Right hindlimb (tissue), 1 donor: ENCODE measurements at regions not wholly inside any gene's neighbourhood (a gene's known extent, or its start where the extent isn't known, plus 50 kb on each side); places are given as distances from the start of the nearest gene placed in this dataset.
"Not testable (repeated sequence)": the region's sequence is repeated elsewhere in the genome, so short reads cannot be mapped to it uniquely, and the experiment has no call there.

Experiments used
- DNase-seq: peaks from one replicate; pipeline ENCODE4 v3.0.0-alpha.2; 2018

DNA sequence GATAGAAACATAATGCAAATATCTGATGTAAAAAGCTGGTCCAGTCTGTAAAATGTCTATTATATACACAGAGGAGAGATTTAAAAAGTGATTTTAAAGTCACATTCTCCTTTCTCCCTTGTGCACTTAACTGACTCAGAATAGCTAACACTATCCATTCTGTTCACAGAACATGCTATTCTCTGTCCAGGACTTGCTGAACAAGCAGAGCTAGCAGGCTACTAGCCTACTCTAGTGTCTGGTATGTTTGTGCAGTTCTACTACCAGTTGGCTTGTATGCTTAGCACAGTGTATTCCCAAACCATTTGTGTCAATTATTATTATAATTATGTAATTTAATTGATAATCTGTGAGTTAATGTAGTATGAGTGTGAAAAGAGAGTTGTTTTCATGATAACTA is 161.7 kb upstream of the NUDT12 start:
- DNase-seq, result no peak

DNA sequence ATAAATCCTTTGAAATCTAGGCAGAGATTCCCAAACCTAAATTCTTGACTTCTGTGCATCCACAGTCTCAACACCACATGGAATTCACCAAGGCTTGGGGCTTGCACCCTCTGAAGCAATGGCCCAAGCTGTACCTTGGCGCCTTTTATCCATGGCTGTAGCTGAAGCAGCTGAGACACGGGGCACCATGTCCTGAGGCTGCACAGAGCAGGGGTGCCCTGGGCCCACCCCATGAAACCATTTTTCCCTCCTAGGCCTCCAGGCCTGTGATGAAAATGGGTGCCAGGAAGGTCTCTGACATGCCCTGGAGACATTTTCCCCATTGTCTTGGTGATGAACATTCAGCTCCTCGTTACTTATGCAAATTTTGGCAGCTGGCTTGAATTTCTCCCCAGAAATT is 158.6 kb upstream of the NUDT12 start:
- no peak for DNase-seq

DNA sequence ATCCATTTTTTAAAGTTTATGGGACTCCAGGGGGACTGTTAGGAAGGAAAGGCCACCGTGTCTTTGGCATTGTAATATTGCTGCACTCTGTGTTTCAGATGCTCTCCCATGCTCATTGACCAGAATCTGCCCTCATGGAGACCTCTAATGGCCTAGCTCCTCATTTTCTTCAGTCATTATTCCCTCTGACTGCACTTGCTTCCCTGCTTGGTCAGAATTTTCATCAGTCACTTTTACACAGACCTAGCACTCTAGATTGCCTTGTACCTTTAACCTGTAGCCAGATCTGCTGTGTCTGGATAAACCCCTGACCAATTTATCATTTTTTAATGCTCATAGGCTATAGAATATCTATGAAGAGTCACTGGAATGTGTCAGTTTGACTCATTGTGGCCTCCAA is 155.5 kb upstream of the NUDT12 start:
- no peak for DNase-seq

DNA sequence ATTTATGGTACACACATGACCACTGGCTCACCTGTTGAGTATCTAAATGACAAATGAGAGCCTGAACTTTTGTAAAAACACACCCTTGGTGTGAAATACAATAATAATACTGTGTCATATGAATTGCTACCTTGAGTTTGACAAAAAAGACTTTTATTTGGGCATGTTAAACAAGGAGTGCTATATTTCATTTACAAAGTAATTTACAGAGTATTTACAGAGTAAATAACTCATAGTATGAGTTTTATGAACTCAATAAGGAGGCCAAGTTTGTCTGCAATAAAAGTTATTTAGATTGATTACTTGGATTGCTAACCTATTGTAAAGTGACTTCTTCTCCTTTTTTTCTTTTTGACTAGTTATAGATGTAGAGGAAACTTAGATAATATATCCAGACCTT is 146.0 kb upstream of the NUDT12 start:
- DNase-seq, result no peak

DNA sequence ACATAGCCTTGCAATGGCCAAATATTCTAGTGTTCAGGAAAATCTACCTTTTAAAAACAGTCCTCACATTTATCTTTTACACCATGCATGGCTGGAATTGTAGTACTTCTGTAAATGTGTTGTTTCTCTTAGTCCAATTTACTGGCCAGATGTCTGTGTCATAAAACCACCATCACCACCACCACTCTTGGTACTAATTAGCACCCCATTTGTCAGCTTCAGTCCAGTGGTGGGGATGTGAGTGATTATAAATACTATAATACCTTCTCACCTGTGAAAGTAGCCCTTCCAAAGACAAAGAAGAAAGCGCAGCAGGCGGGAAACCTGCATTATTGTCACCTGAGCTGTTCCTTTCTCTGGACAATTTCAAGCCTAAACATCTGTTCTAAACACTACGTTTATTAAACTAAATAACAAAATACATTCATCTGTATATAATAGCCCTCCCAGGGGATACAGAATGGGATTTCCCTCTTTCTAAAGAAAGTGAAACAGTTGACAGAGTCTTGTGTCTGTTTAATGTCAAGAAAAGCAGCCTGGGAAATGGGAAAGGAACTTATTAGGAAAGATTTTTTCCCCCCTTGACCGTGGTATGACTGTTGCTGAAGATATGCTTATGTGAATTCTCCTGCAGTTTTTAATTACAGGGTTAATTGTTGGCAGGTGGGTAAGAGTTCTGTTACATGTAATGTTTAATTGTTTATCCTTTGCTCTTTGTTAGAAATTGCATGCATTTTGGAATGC is 144.5 kb upstream of the NUDT12 start:
- DNase-seq, result no peak

DNA sequence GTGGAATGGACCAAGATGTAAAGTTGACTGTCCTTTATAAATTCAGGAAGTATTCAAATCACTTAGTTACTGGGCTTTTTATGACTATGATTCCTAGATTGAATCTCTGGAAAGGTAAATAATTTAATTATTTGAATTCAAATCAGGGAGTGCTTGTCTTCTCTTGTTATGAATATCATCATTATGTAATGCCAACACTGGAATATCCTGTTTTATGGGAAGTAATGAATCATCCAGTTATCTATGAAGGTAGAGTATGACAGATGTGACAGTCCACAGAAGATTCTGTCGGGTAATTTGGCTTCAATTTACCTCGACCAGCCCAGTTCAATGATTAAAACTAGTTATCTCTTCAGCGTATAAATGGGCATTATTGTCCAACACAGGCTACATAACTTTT is 141.0 kb upstream of the NUDT12 start:
- no peak for DNase-seq

DNA sequence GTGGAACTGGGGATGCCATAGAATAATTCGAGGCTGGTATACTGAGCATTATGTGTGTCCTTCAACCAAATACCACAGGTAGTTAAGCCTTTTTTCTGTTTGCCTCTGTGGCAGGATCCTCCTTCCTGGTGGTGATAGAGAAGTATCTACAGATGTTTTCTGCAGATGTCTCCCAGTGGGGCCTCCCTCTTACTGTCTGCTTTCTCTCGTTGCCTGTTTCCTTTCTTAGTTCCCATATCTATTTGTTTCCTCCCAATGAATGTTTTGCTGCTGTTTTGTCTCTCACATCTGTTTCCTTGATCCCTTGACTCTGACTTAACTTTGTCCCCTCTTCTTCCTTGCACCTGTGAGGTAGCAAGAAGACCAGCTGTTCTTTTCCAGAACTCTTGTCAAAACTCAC is 130.9 kb upstream of the NUDT12 start:
- no peak for DNase-seq

DNA sequence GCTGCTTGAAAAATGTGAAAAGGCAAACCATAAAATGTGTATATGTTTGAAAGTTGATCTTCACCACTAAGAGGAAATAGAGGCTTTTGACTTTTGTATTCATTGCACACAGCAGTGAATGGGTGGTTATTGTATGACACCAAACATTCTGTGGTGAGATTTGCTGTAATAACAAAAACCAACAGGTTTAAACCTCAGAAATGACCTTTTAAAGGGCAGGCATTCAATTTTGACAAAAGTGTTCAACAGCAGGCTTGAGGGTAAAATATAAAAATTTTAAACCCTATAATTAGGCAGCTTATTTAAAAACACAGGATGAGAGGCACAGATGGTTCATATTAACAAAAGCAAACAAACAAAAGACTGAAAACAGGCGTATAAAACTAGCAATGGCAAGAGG is 128.1 kb upstream of the NUDT12 start:
- DNase-seq, result no peak

DNA sequence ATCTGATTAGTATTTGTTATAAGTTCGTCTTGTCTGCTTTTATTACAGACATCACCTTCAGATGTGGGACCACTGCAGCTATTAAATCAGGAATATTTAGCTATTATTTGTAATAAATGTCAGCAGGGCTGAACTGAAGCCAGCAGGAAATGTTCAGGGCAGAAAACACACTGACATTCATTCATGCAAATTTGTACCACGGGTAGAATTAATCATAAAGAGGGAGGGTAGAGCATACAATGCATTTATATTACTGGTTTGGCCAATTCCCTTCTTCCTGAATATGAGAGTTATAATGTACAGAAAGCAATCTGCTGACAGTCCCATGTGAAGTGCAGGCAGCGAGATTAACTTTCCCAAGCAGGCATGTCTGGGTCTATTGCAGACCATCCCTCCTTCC is 117.3 kb upstream of the NUDT12 start:
- DNase-seq, result no peak

DNA sequence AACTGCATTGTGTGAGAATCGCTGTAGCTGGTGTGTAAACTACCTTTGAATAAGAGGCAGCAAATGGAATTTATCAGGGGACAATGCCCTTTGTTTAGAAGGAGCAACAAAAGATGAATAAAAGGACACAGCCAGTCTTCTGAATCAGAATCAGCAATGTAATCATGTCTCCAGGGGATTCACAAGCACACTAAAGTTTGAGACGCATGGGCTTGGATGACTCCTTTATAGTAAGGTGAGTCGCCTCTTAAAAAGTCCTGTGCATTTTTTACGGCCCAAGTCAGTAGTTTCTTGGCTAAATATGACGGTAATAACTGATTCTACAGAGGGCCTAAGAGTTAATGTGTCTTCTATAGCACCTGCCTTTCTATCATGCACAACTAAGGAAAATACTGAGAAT is 113.6 kb upstream of the NUDT12 start:
- not testable (repeated sequence) for DNase-seq

DNA sequence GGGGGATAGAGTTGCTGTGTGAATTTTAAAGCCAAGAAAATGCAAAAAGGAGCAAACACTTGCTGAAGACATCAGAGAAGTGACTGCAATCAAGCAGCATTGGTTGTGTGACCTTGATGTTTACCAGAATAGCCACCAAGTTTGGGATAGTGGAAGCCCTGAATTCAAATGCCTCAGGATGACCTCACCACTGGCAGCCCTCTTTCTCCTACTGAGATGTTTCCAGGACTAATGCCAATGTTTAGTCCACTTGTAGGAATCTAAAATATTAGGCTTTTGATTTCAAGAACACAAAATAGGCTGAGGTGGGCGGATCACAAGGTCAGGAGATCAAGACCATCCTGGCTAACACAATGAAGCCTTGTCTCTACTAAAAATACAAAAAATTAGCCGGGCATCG is 112.2 kb upstream of the NUDT12 start:
- no peak for DNase-seq

DNA sequence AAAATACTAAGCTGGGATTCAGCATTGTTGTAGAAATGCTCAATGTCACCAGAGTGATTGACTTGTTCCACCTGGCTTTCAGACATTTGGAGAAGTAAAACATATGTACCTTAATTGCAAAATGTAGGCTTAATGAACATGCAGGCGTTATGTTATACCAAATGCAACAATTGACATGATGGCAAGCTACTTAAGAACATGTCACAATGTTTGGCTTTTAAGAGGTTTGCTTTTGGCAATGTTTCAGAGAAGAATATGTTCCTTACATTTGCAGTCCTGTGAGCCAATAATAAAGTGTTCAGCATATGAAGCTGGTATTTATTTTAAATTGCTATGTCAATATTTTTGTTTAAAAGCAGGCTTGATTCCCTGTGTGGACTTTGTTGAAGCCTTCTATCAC is 111.7 kb upstream of the NUDT12 start:
- DNase-seq, result no peak

DNA sequence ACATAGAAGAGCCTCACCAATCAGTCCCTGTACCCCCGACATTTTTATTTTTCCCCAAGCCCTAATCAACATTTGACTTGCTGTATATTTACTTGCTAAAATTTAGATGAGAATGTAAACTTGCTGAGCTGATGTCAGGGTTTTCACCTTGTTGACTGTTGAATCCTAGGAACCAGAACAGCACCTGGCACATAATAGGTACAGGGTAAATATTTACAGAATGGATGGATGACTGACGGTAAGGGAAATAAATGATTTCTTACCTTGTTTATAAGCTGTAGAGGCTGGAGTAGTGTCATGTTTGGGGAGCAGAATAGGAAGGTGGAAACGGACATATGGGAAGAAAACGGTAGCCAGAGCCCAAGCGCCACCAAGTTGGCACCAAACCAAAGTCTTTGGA is 107.0 kb upstream of the NUDT12 start:
- no peak for DNase-seq

DNA sequence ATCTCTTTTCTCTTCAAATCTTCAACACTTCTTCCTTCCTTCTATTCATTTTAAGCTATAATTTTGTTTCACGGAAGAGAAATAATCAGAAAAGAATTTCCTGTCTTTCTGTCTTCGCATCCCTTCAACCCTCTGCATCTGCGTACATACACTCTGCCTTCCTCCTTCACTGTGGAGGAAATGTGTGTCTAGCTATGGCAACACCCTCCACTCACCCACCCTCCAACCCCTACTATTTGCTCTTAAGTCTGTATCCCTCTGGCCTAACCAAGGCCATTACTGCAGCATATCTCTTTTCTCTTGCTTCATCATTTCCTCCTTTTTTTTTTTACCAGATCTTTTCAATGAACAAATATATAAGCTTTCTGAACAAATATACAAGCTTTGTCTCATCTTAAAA is 105.7 kb upstream of the NUDT12 start:
- DNase-seq, result no peak

DNA sequence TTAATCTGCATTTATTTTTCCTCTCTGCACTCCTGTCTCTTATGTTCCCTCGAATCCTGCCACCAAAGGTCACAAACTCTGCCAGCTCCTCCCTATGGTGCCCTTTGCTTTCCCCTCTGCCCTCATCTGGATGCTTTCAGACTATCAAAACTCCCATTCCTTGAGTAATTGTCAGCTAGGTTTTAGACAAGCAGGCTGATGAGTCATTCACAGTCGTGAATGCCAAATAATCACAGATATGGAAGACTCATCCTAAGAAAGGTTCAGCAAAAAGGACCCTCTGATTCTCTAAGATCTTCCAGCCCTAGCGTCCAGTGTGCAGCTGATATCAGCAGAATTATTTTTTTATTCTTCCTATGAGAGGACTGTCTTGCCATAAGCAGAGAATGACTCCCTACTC is 104.5 kb upstream of the NUDT12 start:
- no peak for DNase-seq

DNA sequence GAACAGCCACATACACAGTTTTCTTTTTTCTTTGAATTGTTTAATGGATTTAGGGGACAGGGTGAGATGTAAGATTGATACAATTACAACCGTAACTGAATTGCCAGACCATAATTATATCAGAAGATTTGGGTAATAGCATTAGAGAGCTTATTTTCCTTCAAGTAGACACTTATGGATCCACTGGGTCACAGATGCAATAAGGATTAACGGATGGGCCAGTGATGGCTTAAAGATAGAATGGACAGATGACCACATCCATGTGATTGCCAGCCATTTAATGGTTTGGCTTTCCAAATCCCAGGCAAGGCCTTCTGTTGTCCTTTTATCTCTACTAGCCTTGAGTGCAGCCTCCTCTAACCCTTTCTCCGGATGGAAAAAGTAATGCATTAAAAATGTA is 94.7 kb upstream of the NUDT12 start:
- no peak for DNase-seq

DNA sequence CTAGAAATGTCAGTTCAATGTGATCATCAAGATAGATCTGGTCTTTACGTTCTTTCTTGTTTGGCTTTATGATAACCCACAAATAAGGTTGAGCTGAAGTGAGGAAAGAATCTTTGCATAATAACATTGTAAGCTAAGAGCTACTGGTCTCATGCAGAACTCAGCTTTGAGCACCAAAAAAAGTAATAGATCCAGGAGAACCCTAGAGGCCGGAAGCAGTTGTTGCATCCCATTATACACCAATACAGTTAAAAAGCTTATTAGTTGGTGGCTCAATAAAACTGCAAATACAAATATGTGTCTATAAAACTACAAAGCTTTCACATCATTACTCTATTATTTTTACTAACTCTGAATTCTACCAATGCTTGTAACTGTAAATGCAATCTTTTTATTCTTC is 85.5 kb upstream of the NUDT12 start:
- DNase-seq, result no peak

DNA sequence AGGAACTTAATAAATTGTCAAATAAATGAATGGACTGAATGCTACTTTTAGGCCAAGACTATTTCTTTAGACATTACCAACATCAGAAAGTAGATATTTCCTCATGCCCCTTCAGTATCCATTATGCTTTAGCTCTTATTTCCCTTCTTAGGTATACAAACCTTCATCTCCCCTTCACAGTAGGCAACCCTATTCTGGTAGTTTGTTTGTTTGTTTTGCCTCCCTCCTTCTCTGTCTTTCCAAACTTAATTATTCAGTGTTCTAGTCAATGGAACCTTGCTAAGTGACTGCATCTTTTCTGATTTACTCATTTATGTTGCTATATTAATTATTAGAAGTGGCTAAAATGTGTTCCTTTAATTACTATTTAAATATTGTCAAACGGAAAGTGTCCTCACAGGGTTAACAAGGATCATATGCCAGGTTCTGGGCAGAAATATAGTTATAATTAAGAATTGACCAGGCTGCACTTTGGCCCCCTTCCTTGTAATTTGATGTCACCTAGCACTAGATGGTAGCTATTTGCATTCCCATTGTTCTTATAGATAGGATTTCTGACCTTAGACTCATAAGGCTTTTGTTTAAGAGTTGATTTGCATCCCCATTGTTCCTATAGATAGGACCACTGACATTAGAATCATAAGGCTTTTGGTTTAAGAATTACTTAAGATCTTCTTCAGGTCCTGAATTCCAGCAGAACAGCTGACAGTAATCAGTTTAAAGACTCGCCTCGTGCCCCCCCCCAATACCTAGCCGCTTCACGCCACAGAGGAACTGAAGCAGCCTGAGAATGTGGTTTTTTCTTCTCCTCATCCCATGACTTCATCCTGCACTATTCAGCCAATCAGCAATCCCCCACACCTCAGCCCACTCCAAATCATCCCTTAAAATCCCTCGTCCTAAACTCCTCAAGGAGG is 84.4 kb upstream of the NUDT12 start:
- no peak for DNase-seq

DNA sequence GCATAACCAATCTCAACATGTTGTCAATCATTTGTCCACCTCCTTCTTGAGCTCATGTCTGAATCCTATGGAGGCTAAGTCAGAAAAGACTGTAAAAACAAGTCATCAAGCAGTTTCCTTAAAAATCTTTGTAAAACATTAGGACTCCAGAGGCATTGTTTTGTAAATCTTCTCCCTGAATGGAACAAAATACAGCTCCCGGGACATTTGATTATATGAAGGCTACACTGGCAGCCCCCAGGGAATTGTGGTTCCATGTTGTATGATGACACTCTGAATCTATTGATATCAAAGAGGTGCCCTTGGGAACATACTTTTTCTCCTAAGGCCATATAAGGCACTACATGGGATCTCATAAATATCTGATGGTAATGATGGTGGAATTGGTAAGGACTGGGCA is 83.2 kb upstream of the NUDT12 start:
- DNase-seq, result no peak

DNA sequence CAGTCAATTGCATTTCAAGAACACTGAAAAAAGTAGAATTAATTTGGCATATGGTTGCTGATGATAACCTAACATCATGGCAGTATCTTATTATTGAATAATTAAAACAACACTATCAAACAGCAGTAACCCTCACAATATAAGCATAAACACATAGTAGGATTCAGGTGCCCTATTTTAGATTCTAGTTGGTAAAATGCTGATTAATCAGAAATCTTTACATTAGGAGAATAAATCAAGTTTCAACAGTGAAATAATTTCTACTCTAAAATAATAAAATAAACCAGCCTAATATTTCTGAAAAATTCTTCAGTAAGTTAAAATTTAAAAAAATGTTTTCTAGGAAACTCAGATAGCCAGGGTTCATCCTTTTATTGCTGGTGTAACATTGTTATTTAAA is 76.4 kb upstream of the NUDT12 start:
- DNase-seq, result no peak

DNA sequence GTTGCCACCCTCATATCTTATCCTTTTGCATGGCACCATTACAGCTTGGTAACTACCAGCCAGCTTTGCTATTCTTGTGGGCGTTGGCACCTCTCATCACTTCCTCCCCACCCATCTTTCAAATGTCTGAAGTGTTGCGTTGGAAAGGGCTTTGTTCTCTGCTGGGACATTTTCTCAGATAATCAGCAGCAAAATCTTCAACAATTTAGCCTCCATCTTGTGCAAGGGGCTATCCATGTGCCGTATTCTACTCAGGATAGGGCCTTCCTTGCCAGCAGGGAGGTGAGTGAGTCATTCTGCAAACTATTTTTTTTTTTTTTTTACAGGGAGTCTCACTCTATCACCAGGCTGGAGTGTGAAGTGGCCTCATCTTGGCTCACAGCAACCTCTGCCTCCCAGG is 62.1 kb upstream of the NUDT12 start:
- no peak for DNase-seq

DNA sequence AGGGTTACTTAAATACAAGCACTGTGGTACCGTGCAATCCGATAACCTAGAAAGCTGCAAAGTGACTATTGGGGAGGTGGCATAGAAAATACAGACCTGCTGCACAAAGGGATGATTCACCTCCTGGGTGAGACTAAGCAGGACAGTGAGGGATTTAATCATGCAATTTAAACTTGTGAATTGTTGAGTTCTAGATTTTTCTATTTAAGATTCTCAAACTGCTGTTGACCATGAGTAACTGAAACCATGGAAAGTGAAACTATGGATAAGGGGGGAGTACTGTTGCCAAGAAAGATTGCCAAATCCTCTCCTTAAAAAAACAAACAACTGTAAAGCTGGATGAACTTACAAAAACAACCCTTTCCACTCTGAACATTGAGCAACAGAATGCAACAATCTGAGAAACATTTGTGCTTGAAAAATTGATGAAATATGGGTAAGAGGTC is 61.5 kb upstream of the NUDT12 start:
- no peak for DNase-seq

DNA sequence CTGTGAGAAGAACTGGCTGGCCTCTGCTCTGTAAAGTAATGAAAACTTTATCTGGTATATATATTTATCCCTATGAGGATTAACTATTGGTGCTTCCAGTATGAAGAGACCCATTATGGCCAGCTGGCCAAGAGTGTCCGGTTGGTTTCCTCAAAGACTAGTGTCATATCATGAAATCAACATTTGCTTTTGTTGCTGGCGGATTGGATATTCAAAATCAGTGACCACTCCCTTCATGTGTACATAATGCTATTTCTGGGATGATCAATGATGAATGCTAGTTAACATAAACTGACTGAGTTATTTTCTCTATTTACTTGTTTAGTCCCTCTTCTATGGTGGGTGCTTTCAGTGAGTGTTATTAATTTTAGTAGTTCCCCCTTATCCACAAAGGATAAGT is 60.8 kb upstream of the NUDT12 start:
- DNase-seq, result no peak

DNA sequence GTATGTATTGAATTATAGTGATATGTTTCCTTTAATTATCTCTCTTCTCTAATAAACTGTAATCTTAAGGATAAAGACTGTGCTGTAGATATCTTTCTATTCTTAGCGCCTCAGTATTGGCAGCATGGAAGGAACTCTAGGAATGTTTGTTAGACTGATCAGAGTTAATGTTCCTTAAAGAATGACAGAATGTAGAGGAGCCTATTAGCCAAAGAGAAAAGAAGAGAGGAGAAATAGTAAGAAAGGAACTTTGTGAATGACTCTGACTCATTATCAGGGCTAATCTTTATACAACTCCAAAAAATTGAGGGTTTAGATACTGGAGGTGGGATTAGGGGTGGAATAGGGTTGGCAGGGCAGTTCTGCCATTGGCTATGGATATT is 59.0 kb upstream of the NUDT12 start:
- no peak for DNase-seq
